HG03095 (cell line): ENCODE measurements at regions not wholly inside any gene's neighbourhood (a gene's known extent, or its start where the extent isn't known, plus 50 kb on each side); places are given as distances from the start of the nearest gene placed in this dataset.

Experiments used
- ATAC-seq: cut with Tn5 transposase; IDR thresholded peaks from one replicate; pipeline ENCODE4 v1.9.1; 2021; ENCODE audit warnings: moderate library complexity; ENCODE audit not compliant: unreplicated experiment

DNA sequence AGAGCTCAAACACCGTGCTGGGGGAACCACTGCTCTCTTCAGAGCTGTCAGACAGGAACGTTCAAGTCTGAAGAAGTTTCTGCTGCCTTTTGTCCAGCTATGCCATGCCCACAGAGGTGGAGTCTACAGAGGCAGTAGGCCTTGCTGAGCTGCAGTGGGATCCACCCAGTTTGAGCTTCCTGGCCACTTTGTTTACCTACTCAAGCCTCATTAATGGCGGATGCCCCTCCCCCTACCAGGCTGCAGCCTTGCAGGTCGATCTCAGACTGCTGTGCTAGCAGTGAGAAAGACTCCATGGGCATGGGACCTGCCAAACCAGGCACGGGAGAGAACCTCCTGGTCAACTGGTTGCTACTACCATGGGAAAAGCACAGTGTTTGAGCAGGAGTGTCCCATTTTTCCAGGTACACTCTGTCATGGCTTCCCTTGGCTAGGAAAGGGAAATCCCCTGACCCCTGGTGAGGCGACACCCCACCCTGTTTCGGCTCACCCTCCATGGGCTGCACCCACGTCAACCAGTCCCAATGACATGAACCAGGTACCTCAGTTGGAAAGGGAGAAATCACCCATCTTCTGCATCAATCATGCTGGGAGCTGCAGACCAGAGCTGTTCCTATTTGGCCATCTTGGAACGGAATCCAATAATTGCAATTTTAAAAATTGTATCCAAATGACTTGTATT is 246.9 kb upstream of the ADAMTS16 start:
- ATAC-seq, result no peak

DNA sequence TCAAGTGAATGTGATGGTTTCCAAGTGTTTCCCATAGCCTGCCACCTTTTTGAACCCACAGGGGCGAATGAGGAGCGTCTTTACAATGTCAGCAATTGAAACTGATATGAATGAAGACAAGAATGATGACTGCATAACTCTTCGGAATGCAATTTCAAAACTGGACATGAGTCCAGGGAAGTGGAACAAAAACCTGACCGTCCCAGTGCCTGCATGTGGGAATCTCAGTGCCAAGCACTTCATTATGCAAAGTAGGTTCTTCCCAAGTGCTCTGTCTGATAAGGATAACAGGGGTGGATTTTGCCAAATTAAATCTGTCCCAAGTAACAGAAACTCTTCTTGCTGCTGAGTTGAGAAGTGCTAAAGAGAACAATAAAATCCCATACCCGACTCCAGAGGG is 243.8 kb upstream of the ADAMTS16 start:
- no peak for ATAC-seq

DNA sequence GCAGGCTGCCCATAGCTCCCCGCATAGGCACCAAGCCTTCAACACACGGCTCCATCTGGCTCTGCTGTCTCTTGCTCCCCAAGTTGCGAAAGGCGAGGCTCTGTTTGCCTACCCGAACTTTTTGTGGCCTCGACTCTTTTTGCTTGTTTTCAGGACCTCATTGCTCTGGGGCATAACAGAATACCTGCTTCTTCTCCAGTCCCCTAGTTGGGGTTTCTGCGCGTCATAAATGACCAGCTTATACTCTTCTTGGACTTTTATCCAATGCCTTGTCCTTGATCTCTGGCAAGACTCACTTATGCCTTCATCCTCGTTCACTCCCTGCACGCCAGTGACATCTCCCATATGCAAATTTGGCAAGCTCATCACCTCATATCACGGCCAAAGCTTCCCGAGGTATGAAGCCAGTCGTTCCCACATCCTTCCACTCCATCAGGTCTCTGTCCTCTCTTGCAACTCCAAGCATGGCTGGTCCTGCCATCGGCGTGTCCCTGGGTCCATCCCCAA is 238.8 kb upstream of the ADAMTS16 start:
- no peak for ATAC-seq

DNA sequence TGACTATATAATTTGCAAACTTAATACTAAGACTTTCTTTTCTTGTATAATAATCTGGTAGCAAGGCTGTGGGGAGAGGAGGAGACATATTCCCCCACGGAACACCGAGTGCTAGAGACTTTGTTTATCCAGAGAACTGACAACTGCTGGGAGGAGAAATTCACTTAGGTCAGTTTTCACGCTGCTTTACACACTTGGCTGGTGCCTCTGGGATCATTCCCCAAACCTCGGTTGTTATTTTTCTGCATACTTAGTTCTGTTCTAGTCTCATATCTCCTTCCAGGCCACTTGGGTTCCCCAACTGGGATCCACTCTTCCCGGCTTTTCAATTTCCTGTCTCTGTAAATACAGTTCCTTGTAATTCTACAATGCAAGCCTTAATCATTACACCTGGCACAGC is 238.2 kb upstream of the ADAMTS16 start:
- ATAC-seq, result no peak

DNA sequence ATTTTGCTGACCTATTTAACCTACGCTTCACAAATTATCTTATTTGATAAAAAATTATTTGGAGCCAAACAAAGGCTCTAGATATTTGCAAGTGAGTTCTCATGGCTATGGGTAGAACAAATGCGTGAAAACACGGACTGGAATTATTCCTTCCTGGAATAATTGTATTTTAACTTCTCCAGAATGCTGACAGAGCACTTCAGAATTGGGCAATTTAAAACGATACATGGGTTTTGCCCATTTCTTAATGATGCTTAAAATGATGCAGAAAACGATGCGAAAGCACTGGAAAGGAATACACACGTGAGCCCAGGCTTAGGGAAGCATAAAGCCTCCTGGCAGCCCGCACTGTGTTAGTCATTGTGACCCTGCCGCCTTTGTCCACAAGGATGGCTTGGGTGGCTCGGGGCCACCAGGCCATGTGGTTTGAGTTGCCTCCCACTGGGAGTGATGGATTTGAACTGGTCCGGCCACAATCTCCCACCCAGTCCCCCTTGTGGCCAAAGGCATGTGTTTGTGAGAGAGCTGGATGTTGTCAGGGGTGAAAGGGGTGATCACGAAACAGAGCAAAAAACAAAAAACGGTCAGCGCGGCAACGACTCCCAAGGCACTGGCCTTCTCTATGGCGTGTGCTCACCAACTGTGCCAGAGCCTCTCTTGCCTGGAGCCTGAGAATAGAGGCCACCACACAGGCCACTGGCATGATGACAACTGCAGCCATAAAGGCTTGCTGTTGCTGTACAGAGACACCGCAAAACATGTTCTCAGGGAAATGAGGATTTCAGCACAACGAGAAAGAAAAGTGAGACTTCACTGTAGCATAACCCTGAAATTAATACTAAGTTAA is 234.2 kb upstream of the ADAMTS16 start:
- ATAC-seq, result no peak

DNA sequence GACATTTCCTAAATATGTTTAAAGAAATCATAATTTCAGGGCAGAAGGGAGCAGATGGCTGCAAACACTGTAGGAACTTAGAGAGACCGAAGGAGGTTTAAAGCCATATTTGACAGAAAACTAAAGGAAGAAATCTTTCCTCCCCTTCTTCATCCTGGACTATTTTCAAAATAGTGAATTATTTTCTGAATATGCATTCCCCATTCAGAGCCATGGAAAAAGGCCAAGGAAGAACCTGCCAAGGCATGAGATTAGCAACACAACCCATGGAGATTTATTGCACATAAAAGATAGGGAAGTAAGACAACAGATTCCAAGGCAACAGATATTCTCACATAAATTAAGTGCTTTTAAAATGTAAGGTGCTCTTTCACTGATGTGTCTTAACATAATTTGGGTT is 233.3 kb upstream of the ADAMTS16 start:
- no peak for ATAC-seq

DNA sequence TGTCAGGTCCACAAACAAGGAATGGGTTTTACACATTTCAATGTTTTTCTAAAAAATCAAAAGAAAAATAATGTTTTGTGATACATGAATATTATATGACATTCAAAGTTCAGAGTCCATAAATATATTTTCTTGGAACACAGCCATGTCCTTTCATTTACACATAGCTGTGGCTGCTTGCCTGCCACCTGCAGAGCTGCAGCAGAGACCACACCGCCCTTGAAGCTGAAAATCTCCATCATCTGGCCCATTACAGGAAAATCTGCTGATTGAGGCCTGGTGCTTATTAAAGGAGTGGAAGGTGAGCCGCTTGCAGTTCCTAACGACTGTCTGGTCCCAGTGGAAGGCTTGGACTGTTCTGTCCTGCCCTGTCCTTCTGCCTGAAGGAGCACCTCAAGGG is 232.6 kb upstream of the ADAMTS16 start:
- no peak for ATAC-seq

DNA sequence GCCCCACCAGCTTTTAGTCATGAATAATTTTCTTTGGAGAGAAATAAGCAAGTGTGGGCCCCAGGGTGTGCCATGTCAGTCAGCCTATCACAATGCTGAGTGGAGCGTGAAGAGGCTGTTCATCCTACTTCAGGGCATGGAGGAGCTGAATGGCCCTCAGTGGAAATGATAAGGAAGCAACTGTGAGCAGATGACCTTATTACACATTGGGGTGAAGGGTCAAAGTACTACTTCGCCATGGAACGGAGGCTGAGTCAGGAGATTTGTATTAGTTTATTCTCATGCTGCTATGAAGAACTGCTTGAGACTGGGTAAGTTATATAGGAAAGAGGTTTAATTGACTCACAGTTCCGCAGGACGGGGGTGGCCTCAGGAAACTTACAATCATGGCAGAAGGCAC is 231.0 kb upstream of the ADAMTS16 start:
- no peak for ATAC-seq

DNA sequence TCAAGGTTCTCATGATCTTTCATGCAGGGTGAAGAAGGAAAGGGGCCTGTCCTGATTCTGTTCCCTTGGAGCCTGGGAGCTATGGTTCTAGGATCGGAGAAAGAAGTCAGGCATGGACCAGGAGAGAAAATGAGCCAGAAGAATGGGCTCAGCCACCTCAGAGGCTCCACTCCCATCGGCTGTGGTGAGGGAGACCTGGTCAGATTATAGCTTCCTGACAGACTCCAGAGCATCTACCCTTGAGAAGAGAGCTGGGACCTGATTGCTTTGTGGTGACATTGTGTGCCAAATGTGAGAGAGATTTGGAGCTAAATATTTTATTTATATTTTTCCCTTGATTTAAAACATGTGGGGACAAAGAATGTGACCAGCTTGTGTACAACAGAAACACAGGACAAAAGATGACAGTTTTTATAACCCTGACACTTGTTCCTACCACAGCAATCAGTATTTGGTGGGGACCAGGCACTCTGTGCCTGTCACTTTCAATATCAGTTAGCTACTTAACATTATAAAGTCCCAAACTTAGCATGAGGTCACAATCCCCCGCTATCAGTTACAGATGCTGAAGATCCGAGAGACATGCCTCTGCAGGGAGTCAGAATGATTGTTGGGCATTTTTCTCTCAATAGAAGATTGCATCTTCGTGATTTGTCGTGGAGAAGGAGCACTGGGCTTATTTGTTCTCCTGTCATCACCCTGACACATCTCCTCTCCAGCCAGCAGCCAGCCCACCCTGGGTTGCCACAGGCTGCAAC is 228.3 kb upstream of the ADAMTS16 start:
- ATAC-seq, result no peak

DNA sequence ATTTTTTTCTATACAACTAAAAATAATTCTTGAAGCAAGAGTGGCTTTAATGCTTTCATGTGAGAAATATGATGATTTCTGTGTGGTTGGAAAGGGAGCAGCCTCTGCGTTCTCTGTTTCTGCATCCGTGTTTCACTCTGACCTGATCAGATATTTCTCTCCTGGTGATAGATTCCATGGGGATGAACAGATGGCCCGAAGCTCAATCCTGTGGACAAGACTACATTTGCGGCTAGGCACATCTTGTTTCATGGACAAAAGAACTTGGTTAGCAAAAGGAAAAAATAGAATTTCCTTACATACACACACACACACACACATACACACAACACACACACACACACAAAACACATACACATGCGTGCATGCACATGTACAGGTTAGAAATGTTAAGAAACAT is 218.2 kb upstream of the ADAMTS16 start:
- no peak for ATAC-seq

DNA sequence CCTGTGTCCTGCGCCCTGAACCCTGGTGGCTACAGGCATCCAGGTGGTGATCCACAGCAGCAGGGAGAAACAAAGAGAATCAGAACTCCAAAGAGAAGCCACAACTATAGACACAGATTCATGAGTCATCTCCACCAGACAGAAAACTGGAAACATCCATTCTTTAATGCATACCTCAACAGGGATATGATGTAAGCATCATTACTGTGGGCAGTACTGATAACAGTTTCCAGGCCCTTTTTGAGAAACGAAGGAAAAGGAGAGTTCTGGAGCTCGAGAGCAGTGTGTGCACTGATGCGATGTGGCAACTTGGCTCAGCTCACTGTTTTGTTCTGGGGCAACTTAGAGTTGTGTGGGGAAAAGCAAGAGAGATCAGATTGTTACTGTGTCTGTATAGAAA is 215.6 kb upstream of the ADAMTS16 start:
- ATAC-seq, result no peak

DNA sequence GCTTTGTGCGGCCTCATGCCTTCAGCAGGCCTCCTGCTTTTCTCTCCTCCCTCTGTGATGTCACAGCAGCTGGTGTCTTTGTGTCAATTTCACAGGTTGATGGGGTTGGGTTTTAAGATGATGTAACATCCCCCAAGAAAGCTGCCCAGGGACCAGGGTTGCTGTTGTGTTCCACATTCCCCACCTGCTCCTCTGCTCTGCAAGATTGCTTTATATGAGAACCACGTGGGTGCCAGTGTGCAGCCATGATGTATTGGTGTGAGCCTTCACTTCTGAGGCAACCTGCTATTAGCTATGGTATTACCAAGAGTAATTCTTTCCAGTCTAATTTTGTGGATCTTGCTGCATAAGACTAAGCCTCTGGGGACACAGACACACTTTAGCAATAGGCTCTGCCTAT is 213.0 kb upstream of the ADAMTS16 start:
- ATAC-seq, result no peak

DNA sequence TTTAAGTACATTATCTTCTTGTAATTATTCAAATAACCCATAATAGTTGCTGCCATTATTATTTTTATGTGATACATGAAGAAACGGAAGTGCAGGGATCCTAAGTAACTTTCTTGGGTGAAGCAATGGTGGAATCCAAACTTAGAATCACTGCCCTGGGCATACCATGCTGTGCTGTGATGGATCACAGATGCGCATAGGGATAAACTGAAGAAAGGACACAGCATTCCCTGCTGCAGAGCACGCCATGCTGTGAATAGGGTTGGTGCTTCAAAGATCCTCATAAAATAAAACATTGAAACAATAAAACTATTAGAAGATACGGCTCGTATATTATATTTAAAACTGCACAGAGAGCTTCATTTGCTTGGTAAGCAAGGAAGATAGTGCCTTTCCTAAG is 211.7 kb upstream of the ADAMTS16 start:
- no peak for ATAC-seq

DNA sequence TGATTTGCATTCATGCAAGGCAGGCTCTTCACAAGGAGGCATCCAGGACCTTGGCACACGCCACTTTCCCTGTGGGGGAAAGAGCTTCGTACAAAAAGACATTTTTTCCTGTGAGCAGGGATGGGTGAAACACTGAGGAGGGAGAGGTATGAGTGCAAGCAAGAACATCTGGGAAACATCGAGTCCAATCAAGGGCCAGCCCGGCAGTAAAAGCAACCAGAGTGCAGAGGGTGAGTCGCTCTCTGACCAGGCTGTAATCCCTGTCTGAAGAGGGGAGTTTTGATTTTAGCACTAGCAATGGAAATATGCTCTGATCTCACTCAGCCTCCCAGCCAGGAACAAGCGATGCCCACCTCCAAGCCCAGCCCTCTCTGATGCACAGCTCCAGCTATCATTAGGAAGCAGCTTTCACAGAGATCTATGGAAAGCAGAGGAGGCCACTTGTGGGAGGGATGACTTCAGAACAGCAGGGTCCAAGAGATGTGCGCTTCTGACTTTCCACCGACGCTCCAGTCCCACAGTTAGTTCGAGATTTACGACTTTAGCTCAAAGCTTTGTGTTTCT is 211.0 kb upstream of the ADAMTS16 start:
- ATAC-seq, result no peak

DNA sequence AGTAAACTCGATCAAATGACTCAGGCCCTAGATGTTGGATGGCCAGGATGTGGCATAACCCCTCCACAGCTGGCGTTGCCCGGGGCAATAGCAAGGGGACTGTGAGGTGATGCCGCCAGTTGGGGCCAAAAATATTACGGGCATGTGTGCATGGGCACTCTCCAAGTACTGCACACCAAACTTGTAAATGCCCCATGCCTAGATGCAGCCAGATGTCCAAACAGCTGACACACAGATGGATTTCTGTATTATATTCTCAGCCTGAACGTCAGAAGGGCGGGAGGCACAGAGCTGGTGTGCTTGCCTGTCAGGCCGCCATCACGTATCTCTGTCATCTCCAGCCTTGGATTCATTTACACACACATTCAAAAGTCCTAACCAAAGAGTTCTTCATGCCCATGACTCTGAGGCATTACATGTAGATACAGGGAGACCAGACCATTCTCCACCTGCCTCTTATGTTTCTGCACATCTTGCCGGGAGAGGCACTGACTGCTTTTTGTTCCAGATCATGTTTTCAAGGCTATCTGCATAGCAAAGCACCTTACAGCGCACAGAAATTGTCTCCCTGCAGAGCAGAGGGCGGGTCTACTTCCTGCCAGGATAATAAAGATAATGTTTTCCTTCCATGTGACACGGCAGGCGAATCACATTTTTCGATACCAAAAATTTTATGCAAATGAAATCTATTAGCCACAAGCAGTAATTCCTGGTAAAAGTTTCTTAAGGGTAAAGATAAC is 200.9 kb upstream of the ADAMTS16 start:
- no peak for ATAC-seq

DNA sequence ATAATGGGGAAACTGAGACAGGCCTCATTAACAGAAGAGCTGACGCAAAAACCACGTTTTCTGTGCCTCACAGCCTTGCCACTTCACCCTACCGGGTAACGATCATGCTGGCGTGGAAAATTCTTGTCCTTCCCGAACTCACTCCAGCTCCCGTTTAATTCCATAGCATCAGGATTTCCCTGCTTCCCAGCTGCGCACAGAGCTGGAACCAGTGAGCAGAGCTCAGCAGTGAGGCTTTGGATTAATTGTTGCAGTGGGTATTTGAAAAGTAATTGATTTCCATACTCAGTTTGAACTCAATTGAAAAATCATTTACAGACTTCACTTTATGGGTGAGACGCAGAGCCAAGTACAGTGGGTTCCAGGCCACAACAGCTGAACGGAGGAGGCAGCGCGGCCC is 199.0 kb upstream of the ADAMTS16 start:
- ATAC-seq, result no peak

DNA sequence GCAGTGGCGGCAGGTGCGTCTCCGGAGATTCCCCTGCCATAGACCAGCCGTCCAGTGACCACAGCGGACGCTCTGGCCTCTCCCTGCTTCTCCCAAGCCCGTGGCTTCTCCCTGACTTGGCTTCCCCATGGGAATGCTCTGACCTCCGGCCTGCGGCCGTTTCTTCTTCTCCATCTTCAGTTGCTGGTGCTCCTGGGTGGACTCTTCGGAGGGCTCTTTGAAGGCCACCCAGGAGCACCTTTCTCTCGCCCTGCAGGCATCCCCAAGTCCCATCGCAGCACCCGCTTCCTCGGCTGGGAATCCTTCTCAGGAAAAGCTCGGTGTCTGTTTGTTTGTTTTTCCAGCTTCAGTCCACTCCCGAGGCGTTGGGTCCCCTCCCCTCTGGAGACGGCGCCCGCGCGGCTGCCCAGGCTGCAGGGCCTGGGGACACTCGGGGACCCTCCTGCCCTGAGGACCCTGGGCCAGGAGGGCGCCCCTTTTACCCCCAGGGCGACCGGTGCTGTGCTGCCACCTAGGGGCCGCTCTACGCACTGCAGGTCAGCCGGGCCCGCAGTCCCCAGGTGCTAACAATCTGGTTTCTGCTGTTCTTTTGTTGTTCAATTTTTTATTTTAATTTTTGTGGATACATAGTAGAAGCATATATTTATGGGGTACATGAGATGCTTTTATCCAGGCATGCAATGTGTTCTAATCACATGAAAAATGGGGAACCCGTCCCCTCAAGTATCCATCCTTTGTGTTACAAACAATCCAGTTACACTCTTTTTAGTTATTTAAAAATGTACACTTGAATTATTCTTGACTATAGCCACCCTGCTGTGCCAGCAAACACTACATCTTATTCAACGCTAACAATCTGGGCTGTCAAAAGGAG is 197.9 kb upstream of the ADAMTS16 start:
- no peak for ATAC-seq

DNA sequence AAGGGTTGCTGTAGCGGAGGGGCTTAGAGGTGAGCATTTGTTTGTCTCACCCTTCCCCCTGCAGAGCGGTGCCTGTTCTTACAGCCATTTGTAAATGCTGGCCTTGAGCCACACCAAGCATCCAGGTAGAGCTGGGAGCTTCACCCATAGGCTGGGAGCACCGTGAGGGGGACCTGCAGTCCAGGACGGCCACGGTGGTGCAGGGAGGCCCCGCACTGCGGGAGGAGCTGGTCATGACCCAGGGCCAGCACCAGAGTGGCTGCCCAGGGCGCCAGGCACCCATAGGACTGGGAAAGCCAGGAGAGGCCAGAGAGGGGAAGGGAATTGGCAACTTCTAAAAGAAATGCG is 197.3 kb upstream of the ADAMTS16 start:
- no peak for ATAC-seq

DNA sequence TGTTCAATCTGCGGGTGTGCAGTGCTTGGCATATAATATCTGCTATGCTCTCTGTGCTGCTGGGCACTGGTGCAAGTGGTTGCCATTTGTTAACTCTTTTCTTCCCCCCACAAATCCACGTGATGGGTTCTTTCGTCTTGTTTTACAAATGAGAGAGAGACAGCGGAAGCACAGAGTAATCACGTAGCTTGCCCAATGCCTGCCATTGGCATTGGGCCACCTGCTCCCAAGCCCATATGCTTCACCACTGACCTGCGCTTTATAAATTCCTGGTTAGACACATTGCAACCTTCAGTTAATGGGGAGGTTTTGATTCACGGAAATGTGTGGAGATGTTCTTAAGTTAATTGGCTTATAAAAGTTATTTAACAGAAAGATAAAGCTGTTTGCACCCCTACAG is 194.8 kb upstream of the ADAMTS16 start:
- ATAC-seq, result no peak

DNA sequence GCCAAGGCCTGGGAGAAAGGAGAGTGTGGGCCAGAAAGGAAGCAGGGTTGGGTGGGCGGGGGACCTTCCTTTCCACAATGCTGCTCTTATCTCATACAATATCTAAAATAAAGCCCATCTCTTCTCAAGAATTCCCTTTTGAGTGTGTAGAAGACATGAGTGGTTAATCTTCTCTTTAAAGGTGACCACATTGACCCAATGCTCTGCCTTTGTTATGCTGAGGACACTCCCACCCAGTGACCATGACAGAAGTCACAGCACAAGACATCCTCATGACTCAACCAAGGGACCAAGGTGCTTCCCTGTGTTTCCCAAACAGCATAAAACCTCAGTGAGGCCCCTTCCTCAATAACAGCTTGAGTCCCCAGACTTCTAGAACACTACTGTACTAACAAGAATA is 193.0 kb upstream of the ADAMTS16 start:
- no peak for ATAC-seq
